HCT116 (cell line): ENCODE measurements at regions not wholly inside any gene's neighbourhood (a gene's known extent, or its start where the extent isn't known, plus 50 kb on each side); places are given as distances from the start of the nearest gene placed in this dataset.

Experiments used
- CEBPB ChIP-seq: IDR thresholded peaks from 2 replicates; pipeline ENCODE4 v1.6.1; 2012; ENCODE audit warnings: low read depth
- CTCF ChIP-seq, 3 experiments: fragments of 200-600 bp in 1 of 3; sonication (generic) in 1 of 3; IDR thresholded peaks in 2 of 3; conservative IDR thresholded peaks in 1 of 3; 2 replicates each; pipeline ENCODE4 v1.5.1; 2012 to 2017; ENCODE audit warnings: low read depth in 2 of 3, low read length in 2 of 3, antibody characterized with exemption in 1 of 3, borderline replicate concordance in 1 of 3, control low read depth in 1 of 3, mild to moderate bottlenecking in 1 of 3, mixed read lengths in 1 of 3, mixed run types in 1 of 3, moderate library complexity in 1 of 3; ENCODE audit not compliant: insufficient read depth in 1 of 3
- ELF1 ChIP-seq: IDR thresholded peaks from 2 replicates; pipeline ENCODE4 v1.6.1; 2012; ENCODE audit warnings: low read depth, borderline replicate concordance
- EZH2 ChIP-seq: fragments of 200-600 bp; sonication (generic); IDR thresholded peaks from 2 replicates; pipeline ENCODE4 v1.6.1; 2017; ENCODE audit warnings: antibody characterized with exemption, mixed run types
- EZH2phosphoT487 ChIP-seq: fragments of 200-600 bp; IDR thresholded peaks from 2 replicates; pipeline ENCODE4 v1.6.1; 2018; ENCODE audit warnings: antibody characterized with exemption, borderline replicate concordance
- FOSL1 ChIP-seq: IDR thresholded peaks from 2 replicates; pipeline ENCODE4 v1.6.1; 2012; ENCODE audit warnings: low read depth
- JUND ChIP-seq: IDR thresholded peaks from 2 replicates; pipeline ENCODE4 v1.6.1; 2012
- POLR2A ChIP-seq: IDR thresholded peaks from 2 replicates; pipeline ENCODE4 v1.7.0; 2011; ENCODE audit warnings: borderline replicate concordance; ENCODE audit not compliant: insufficient read depth, insufficient read length; ENCODE audit errors: extremely low read depth
- RAD21 ChIP-seq: IDR thresholded peaks from 2 replicates; pipeline ENCODE4 v1.6.1; 2012; ENCODE audit warnings: low read depth, mild to moderate bottlenecking
- REST ChIP-seq: IDR thresholded peaks from 2 replicates; pipeline ENCODE4 v1.6.1; 2012; ENCODE audit warnings: low read depth
- TCF7L2 ChIP-seq: IDR thresholded peaks from 2 replicates; pipeline ENCODE4 v1.7.0; 2011; ENCODE audit warnings: borderline replicate concordance, inconsistent platforms; ENCODE audit not compliant: insufficient read depth, insufficient read length; ENCODE audit errors: extremely low read depth

DNA sequence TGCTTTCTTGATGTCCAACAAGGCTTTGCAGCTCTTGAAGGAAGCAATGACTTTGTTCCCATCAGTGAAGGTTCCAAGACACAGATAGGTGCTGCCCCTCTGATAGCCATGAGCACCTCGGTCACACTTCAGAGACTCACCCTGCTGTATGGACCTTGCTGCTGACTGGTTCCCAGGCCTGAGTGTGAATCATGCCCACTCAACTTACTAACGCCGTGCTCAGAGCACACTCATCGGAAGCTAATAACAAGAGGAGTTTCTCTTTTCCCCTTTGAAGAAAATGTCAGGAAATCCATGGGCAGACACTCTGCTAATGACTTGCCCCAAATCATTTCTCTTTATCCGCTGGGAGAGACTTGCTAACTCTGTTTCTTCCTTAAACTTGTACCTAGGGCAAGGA lies 83.8 kb upstream of the ARL4C start:
- no peak for TF ChIP-seq POLR2A
- TF ChIP-seq CTCF (IDR thresholded peaks at IDR 0.05 in 2 of 3, conservative IDR thresholded peaks at IDR 0.05 in 1 of 3; ENCODE audit: borderline replicate concordance in 1 of 3, insufficient read depth in 1 of 3, low read depth in 2 of 3, low read length in 2 of 3) = no peak
- no peak for TF ChIP-seq CEBPB
- no peak for TF ChIP-seq EZH2
- TF ChIP-seq REST = no peak
- TF ChIP-seq TCF7L2 = no peak
- no peak for TF ChIP-seq EZH2phosphoT487
- no peak for TF ChIP-seq RAD21
- TF ChIP-seq ELF1 = no peak
- TF ChIP-seq JUND = no peak
- TF ChIP-seq FOSL1 = no peak
